Hepatocyte (in vitro differentiated cells): ENCODE measurements at regions not wholly inside any gene's neighbourhood (a gene's known extent, or its start where the extent isn't known, plus 50 kb on each side); places are given as distances from the start of the nearest gene placed in this dataset.

Experiments
- DNase-seq: peaks from one replicate; pipeline ENCODE4 v3.0.0-alpha.2; 2016; ENCODE audit warnings: low spot score
- H2AFZ ChIP-seq: fragments of 200-600 bp; sonication (generic); 2 replicates; pipeline ENCODE4 v1.6.0; 2016; ENCODE audit warnings: antibody characterized with exemption, mild to moderate bottlenecking
- H3K27ac ChIP-seq: fragments of 200-600 bp; sonication (generic); 2 replicates; pipeline ENCODE4 v1.5.1; 2016; ENCODE audit warnings: mild to moderate bottlenecking
- H3K27me3 ChIP-seq: fragments of 200-600 bp; sonication (generic); 2 replicates; pipeline ENCODE4 v1.6.1; 2016
- H3K36me3 ChIP-seq: fragments of 200-600 bp; sonication (generic); replicated peaks from 2 replicates; pipeline ENCODE4 v1.5.1; 2016; ENCODE audit warnings: low read depth; ENCODE audit not compliant: insufficient read depth
- H3K4me1 ChIP-seq: fragments of 200-600 bp; sonication (generic); 2 replicates; pipeline ENCODE4 v1.5.1; 2016; ENCODE audit warnings: mild to moderate bottlenecking, moderate library complexity; ENCODE audit not compliant: insufficient read depth
- H3K4me2 ChIP-seq: fragments of 200-600 bp; sonication (generic); 2 replicates; pipeline ENCODE4 v1.6.0; 2016
- H3K4me3 ChIP-seq: fragments of 200-600 bp; sonication (generic); 2 replicates; pipeline ENCODE4 v1.5.1; 2016; ENCODE audit warnings: mild to moderate bottlenecking
- H3K79me2 ChIP-seq: fragments of 200-600 bp; sonication (generic); 2 replicates; pipeline ENCODE4 v1.6.0; 2017; ENCODE audit warnings: mild to moderate bottlenecking
- H3K9me2 ChIP-seq: fragments of 200-600 bp; sonication (generic); replicated peaks from 2 replicates; pipeline ENCODE4 v1.6.0; 2017; ENCODE audit warnings: mild to moderate bottlenecking; ENCODE audit not compliant: insufficient read depth
- H3K9me3 ChIP-seq: fragments of 200-600 bp; sonication (generic); 2 replicates; pipeline ENCODE4 v1.5.1; 2016; ENCODE audit warnings: low read depth, mild to moderate bottlenecking
- H4K20me1 ChIP-seq: fragments of 200-600 bp; sonication (generic); 2 replicates; pipeline ENCODE4 v1.6.0; 2016; ENCODE audit warnings: mild to moderate bottlenecking; ENCODE audit not compliant: insufficient read depth, poor library complexity, severe bottlenecking
- CTCF ChIP-seq: fragments of 200-600 bp; sonication (generic); IDR thresholded peaks from 2 replicates; pipeline ENCODE4 v1.5.1; 2016; ENCODE audit warnings: antibody characterized with exemption, mild to moderate bottlenecking; ENCODE audit not compliant: poor library complexity
- EZH2 ChIP-seq: fragments of 200-600 bp; sonication (generic); IDR thresholded peaks from 2 replicates; pipeline ENCODE4 v1.6.1; 2016; ENCODE audit warnings: antibody characterized with exemption, mild to moderate bottlenecking, borderline replicate concordance
- EZH2phosphoT487 ChIP-seq: fragments of 200-600 bp; sonication (generic); IDR thresholded peaks from one replicate; pipeline ENCODE4 v1.6.1; 2018; ENCODE audit warnings: antibody characterized with exemption, mild to moderate bottlenecking, low read depth, moderate library complexity; ENCODE audit not compliant: unreplicated experiment, severe bottlenecking
- WGBS: methylation state at CpG from one replicate; pipeline ENCODE4 v1.1.6; 2016; ENCODE audit warnings: low lambda C conversion rate; ENCODE audit errors: missing lambda C conversion rate; 5-methylcytosine and 5-hydroxymethylcytosine counted together

DNA sequence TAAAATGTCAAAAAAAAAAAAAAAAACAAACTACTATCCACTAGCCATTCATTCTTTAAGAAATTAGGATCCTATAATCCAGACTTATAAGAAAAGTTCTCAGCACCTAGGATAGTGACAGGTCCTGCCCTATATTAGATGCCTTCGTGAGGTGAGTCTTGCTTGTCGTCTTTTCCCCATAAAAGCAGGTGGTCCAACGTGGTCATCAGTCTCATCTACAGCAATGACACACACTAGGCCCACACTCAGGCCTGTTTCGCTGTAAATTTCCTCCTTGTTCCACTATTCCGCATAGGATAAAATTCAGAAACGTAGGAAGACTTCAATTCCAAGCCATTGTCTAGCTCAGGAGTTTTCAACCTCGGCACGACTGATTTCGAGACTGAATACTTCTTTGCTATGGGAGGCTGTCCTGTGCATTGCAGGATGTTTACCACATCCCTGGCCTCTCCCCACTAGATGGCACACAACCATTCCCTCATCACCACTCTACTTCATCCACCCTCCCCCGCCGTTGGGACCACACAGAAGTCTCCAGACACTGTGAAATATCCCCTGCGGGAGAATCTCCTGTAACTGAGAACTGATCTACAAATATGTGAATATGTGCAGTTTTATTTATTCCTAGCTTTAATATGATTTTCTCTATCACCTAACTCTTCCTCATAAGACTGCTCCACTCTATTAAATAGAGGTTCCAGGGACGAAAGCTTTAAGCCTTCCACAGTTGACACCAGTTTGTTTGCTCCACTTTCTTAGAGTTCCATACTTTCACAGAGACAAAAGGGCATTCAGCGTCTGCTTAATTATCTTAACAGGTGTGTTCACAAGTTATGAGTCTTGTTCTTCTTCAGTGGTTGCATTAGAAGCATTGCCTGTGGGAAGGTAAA lies 346.3 kb downstream of the BMP2 start:
- H3K4me2 ChIP-seq: peak overlapping the region; percentile 50
- no peak for TF ChIP-seq EZH2phosphoT487
- peak; percentile 58 for TF ChIP-seq CTCF
- H3K27ac ChIP-seq: no peak overlapping the region
- H3K9me2 ChIP-seq: no peaks in the 10 kb centered on the region
- H4K20me1 ChIP-seq: no peaks in the 10 kb centered on the region
- no peaks in the 10 kb centered on the region for H3K79me2 ChIP-seq
- no peak overlapping the region for H3K4me3 ChIP-seq
- DNase-seq: peak; percentile 73
- no peaks in the 10 kb centered on the region for H3K9me3 ChIP-seq
- no peaks in the 10 kb centered on the region for H3K4me1 ChIP-seq
- WGBS: 23% methylated on average over 14 of the region's 14 CpGs
- no peaks in the 10 kb centered on the region for H3K36me3 ChIP-seq
- H2AFZ ChIP-seq: peak overlapping the region; percentile 14
- H3K27me3 ChIP-seq: no peaks in the 10 kb centered on the region

DNA sequence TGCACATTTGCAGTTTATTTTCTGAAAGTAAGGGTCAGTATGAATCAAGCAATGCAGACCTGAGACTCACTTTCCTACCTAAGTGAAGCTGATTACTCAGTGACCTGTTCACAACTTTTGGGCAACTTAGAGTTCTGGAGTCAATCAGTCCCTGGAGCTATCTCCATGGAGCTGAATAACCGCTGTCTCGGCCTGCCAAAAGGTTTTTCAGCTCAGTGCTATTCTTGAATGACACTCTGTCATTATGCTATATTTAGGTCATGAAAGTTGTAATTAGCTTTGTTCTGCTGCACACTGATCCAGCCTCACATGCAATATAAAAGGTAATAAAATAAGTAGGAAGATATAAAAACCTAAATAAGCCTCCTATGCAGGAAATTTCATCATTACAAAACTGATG lies 356.0 kb downstream of the BMP2 start:
- WGBS: 65% methylated on average over 2 of the region's 2 CpGs
- H3K9me3 ChIP-seq: no peaks in the 10 kb centered on the region
- H3K4me3 ChIP-seq: no peak overlapping the region
- H3K79me2 ChIP-seq: no peaks in the 10 kb centered on the region
- no peaks in the 10 kb centered on the region for H3K9me2 ChIP-seq
- no peaks in the 10 kb centered on the region for H4K20me1 ChIP-seq
- no peaks in the 10 kb centered on the region for H3K4me1 ChIP-seq
- TF ChIP-seq EZH2phosphoT487: no peak
- TF ChIP-seq CTCF: no peak
- no peak for TF ChIP-seq EZH2
- no peak overlapping the region for H2AFZ ChIP-seq
- H3K4me2 ChIP-seq: no peak overlapping the region
- DNase-seq: no peak
- no peak overlapping the region for H3K27ac ChIP-seq
- no peaks in the 10 kb centered on the region for H3K36me3 ChIP-seq
- no peaks in the 10 kb centered on the region for H3K27me3 ChIP-seq

DNA sequence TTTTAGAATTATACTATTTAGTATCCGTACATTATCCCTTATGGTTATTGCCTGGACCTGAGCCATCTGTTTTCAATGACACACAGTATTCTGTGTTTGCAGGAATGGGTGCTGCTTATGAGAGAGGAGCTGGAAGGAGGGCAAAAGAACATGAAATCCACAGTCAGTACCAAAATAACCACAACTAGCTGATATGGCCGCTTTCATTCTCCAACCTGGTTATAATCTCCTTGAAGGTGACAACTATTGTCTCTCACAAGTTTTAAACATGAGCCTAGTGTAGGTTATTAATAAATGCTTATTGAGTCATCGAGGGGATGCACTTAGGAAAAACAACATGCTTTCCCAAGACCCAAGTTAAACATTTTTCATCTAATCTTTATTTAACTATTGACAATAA lies 356.6 kb downstream of the BMP2 start:
- no peak for DNase-seq
- H3K36me3 ChIP-seq: no peaks in the 10 kb centered on the region
- H3K4me1 ChIP-seq: no peaks in the 10 kb centered on the region
- 80% methylated on average over 3 of the region's 3 CpGs for WGBS
- no peak overlapping the region for H3K27ac ChIP-seq
- no peak overlapping the region for H3K4me3 ChIP-seq
- H3K9me3 ChIP-seq: no peaks in the 10 kb centered on the region
- H3K79me2 ChIP-seq: no peaks in the 10 kb centered on the region
- TF ChIP-seq CTCF (no peak), EZH2 (no peak), EZH2phosphoT487 (no peak)
- no peaks in the 10 kb centered on the region for H3K27me3 ChIP-seq
- H2AFZ ChIP-seq: no peak overlapping the region
- no peaks in the 10 kb centered on the region for H3K9me2 ChIP-seq
- no peak overlapping the region for H3K4me2 ChIP-seq
- H4K20me1 ChIP-seq: no peaks in the 10 kb centered on the region
